ENCODE measurements at regions not wholly inside any gene's neighbourhood (a gene's known extent, or its start where the extent isn't known, plus 50 kb on each side); places are given as distances from the start of the nearest gene placed in this dataset.

- ATAC-seq = no peak
- TF ChIP-seq SNAI2 (CRISPR knock-in tag; IDR thresholded peaks at IDR 0.05) = no peak
- TF ChIP-seq ISL1 (CRISPR knock-in tag; IDR thresholded peaks at IDR 0.05) = peak; percentile 67
Observed at GRCh38 chr4:30939069-30939468, 218.9 kb downstream of the PCDH7 start.

- TF ChIP-seq TCF4 (CRISPR knock-in tag; IDR thresholded peaks at IDR 0.05; ENCODE audit: borderline replicate concordance) (no peak), OSR1 (CRISPR knock-in tag; IDR thresholded peaks at IDR 0.05) (no peak), ISL1 (CRISPR knock-in tag; IDR thresholded peaks at IDR 0.05) (no peak), CREB5 (CRISPR knock-in tag; IDR thresholded peaks at IDR 0.05; ENCODE audit: low read depth) (no peak)
- no peak for ATAC-seq
Observed at GRCh38 chr4:30939684-30940083, 219.5 kb downstream of the PCDH7 start.

- no peak for ATAC-seq
- no peak for TF ChIP-seq ZNF70 (CRISPR knock-in tag; IDR thresholded peaks at IDR 0.05)
- TF ChIP-seq RARB (CRISPR knock-in tag; IDR thresholded peaks at IDR 0.05) = no peak
- no peak for TF ChIP-seq ISL1 (CRISPR knock-in tag; IDR thresholded peaks at IDR 0.05)
- TF ChIP-seq ZC3H10 (CRISPR knock-in tag; IDR thresholded peaks at IDR 0.05) = no peak
- TF ChIP-seq PPARA (CRISPR knock-in tag; IDR thresholded peaks at IDR 0.05; ENCODE audit: borderline replicate concordance) = no peak
- TF ChIP-seq ZFP3 (CRISPR knock-in tag; IDR thresholded peaks at IDR 0.05) = no peak
- TF ChIP-seq ZNF565 (CRISPR knock-in tag; conservative IDR thresholded peaks at IDR 0.05; ENCODE audit: low read depth) = no peak
- TF ChIP-seq OSR1 (CRISPR knock-in tag; IDR thresholded peaks at IDR 0.05) = no peak
- TF ChIP-seq ESRRG (CRISPR knock-in tag; IDR thresholded peaks at IDR 0.05) = no peak
- no peak for TF ChIP-seq ZNF8 (CRISPR knock-in tag; IDR thresholded peaks at IDR 0.05)
- no peak for TF ChIP-seq GLIS3 (CRISPR knock-in tag; IDR thresholded peaks at IDR 0.05)
- TF ChIP-seq BACH2 (CRISPR knock-in tag; IDR thresholded peaks at IDR 0.05; ENCODE audit: borderline replicate concordance) = no peak
Observed at GRCh38 chr4:30941641-30942040, 221.5 kb downstream of the PCDH7 start.

GRCh38 chr4:30943356-30943755 lies 223.2 kb downstream of the PCDH7 start:
- TF ChIP-seq ZNF565 (CRISPR knock-in tag; conservative IDR thresholded peaks at IDR 0.05; ENCODE audit: low read depth) = no peak
- no peak for TF ChIP-seq CSDC2 (CRISPR knock-in tag; IDR thresholded peaks at IDR 0.05)
- TF ChIP-seq ZFP3 (CRISPR knock-in tag; IDR thresholded peaks at IDR 0.05) = no peak
- no peak for TF ChIP-seq OSR1 (CRISPR knock-in tag; IDR thresholded peaks at IDR 0.05)
- TF ChIP-seq ISL1 (CRISPR knock-in tag; IDR thresholded peaks at IDR 0.05) = no peak
- no peak for TF ChIP-seq ZNF70 (CRISPR knock-in tag; IDR thresholded peaks at IDR 0.05)
- no peak for TF ChIP-seq BACH2 (CRISPR knock-in tag; IDR thresholded peaks at IDR 0.05; ENCODE audit: borderline replicate concordance)
- TF ChIP-seq CREB5 (CRISPR knock-in tag; IDR thresholded peaks at IDR 0.05; ENCODE audit: low read depth) = no peak
- TF ChIP-seq TCF4 (CRISPR knock-in tag; IDR thresholded peaks at IDR 0.05; ENCODE audit: borderline replicate concordance) = no peak
- TF ChIP-seq ESRRG (CRISPR knock-in tag; IDR thresholded peaks at IDR 0.05) = no peak
- TF ChIP-seq TOX (CRISPR knock-in tag; IDR thresholded peaks at IDR 0.05; ENCODE audit: borderline replicate concordance) = no peak
- no peak for TF ChIP-seq PATZ1 (CRISPR knock-in tag; IDR thresholded peaks at IDR 0.05; ENCODE audit: borderline replicate concordance)
- no peak for TF ChIP-seq TSHZ2 (CRISPR knock-in tag; IDR thresholded peaks at IDR 0.05)
- TF ChIP-seq ARNTL (CRISPR knock-in tag; IDR thresholded peaks at IDR 0.05; ENCODE audit: borderline replicate concordance, low read depth) = no peak
- TF ChIP-seq CSRNP3 (CRISPR knock-in tag; IDR thresholded peaks at IDR 0.05) = no peak
- no peak for TF ChIP-seq RARB (CRISPR knock-in tag; IDR thresholded peaks at IDR 0.05)
- TF ChIP-seq POU6F1 (CRISPR knock-in tag; IDR thresholded peaks at IDR 0.05; ENCODE audit: borderline replicate concordance, low read depth) = no peak
- ATAC-seq = no peak

Data from SK-N-SH treated with all-trans-retinoic acid at 6 μM for 48 hours (cell line).